Nephron progenitor cell (in vitro differentiated cells): ENCODE measurements at regions not wholly inside any gene's neighbourhood (a gene's known extent, or its start where the extent isn't known, plus 50 kb on each side); places are given as distances from the start of the nearest gene placed in this dataset.

Source experiments
- DNase-seq: peaks from one replicate; pipeline ENCODE4 v3.0.0; 2021
- H3K27ac Mint-ChIP-seq: 2 replicates; pipeline ENCODE4 v1.8.0; 2021; ENCODE audit warnings: mild to moderate bottlenecking, moderate library complexity, mixed read lengths
- H3K27me3 Mint-ChIP-seq: 2 replicates; pipeline ENCODE4 v1.8.0; 2021; ENCODE audit warnings: mild to moderate bottlenecking, low read depth, mixed read lengths; ENCODE audit not compliant: poor library complexity
- H3K36me3 Mint-ChIP-seq: 2 replicates; pipeline ENCODE4 v1.8.0; 2021; ENCODE audit warnings: low read depth, mixed read lengths
- H3K4me1 Mint-ChIP-seq: 2 replicates; pipeline ENCODE4 v1.8.0; 2021; ENCODE audit warnings: mixed read lengths
- H3K4me3 Mint-ChIP-seq: 2 replicates; pipeline ENCODE4 v1.8.0; 2021; ENCODE audit warnings: mild to moderate bottlenecking, moderate library complexity, mixed read lengths
- H3K9me3 Mint-ChIP-seq: 2 replicates; pipeline ENCODE4 v1.8.0; 2021; ENCODE audit warnings: mild to moderate bottlenecking, moderate library complexity, mixed read lengths
- TF ChIP-seq, protein P1 (sequence below): fragments of 200-600 bp; sonication (generic); IDR thresholded peaks from 2 replicates; pipeline ENCODE4 v1.5.0; 2021; ENCODE audit warnings: antibody characterized with exemption

GRCh38 chr17:68792042-68792685, 163.0 kb downstream of the ABCA8 start:
- H3K27me3 Mint-ChIP-seq: peaks cover 6% of the 10 kb centered on the region
- H3K27ac Mint-ChIP-seq: no peak overlapping the region
- TF ChIP-seq, protein P1, sequence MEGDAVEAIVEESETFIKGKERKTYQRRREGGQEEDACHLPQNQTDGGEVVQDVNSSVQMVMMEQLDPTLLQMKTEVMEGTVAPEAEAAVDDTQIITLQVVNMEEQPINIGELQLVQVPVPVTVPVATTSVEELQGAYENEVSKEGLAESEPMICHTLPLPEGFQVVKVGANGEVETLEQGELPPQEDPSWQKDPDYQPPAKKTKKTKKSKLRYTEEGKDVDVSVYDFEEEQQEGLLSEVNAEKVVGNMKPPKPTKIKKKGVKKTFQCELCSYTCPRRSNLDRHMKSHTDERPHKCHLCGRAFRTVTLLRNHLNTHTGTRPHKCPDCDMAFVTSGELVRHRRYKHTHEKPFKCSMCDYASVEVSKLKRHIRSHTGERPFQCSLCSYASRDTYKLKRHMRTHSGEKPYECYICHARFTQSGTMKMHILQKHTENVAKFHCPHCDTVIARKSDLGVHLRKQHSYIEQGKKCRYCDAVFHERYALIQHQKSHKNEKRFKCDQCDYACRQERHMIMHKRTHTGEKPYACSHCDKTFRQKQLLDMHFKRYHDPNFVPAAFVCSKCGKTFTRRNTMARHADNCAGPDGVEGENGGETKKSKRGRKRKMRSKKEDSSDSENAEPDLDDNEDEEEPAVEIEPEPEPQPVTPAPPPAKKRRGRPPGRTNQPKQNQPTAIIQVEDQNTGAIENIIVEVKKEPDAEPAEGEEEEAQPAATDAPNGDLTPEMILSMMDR: no peak
- no peak for DNase-seq
- H3K9me3 Mint-ChIP-seq: peaks cover 35% of the 10 kb centered on the region
- H3K4me3 Mint-ChIP-seq: no peak overlapping the region
- H3K36me3 Mint-ChIP-seq: no peaks in the 10 kb centered on the region
- peaks cover 31% of the 10 kb centered on the region for H3K4me1 Mint-ChIP-seq

DNA sequence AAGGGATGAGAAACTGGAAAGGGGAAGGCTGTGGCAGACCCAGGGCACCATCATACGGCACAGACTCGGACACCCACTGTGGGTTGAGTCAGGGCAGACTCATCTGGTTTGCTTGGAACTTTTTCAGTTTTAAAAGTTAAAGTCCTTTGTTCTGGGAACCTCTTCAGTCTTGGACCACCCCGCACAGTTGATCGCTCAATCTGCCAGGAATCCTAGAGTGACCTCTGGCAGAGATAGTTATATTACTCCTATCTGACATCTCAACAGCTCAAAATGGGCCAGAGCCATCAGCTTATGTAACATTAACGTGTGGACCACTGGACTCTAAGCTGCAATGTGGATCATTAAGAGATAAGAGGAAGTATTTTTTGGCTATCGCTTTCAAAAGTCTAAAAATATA, 164.3 kb downstream of the ABCA8 start:
- Mint-ChIP-seq H3K9me3 (peaks cover 28% of the 10 kb centered on the region), H3K36me3 (no peaks in the 10 kb centered on the region), H3K27ac (no peak overlapping the region), H3K27me3 (peaks cover 10% of the 10 kb centered on the region), H3K4me3 (no peak overlapping the region), H3K4me1 (peaks cover 38% of the 10 kb centered on the region)
- TF ChIP-seq, protein P1: no peak
- DNase-seq: no peak

DNA sequence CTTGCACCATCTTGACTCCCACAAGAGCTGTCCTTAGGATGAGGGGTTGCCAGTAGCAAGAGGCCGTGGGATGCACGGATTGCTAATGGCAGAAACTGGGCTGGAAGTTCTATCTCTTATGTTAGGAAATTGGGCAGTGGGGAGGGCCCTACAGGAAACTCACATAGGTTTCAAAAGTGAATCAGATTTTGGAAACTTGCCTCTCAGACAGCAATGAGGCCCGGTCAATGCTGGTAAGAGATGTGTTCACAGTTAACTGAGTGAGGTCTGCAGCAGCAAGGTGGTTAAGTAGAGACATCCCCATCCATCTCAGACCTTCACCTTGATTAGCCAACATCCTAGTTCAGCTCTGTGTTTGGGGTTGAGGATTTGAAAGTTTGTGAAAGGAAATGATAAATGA, 164.7 kb downstream of the ABCA8 start:
- H3K27ac Mint-ChIP-seq: no peak overlapping the region
- peaks cover 11% of the 10 kb centered on the region for H3K27me3 Mint-ChIP-seq
- TF ChIP-seq, protein P1: no peak
- H3K4me3 Mint-ChIP-seq: no peak overlapping the region
- no peak for DNase-seq
- H3K4me1 Mint-ChIP-seq: peaks cover 38% of the 10 kb centered on the region
- H3K9me3 Mint-ChIP-seq: peaks cover 27% of the 10 kb centered on the region
- H3K36me3 Mint-ChIP-seq: no peaks in the 10 kb centered on the region

DNA sequence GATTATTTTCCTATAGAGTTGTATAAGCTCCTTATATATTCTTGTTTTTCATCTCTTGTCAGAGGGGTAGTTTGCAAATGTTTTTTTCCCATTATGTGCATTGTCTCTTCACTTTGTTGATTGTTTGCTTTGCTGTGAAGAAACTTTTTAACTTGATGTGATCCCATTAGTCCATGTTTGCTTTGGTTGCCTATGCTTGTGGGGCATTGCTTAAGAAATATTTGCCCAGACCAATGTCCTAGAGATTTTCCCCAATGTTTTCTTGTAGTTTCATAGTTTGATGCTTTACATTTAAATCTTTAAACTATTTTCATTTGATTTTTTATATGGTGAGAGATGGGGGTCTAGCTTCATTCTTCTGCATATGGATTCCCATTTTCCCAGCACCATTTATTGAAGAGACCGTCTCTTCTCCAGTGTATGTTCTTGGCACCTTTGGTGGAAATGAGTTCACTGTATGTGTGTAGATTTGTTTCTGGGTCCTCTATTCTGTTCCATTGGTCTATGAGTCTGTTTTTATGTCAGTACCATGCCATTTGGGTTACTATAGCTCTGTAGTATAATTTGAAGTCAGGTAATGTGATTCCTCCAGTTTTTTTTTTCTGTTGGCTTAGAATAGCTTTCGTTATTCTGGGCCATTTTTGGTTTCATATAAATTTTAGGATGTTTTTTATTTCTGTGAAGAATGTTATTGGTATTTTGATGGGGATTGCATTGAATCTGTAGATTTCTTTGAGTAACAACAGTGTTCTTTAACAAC, 165.8 kb downstream of the ABCA8 start:
- H3K27me3 Mint-ChIP-seq: peaks cover 11% of the 10 kb centered on the region
- DNase-seq: no peak
- peaks cover 27% of the 10 kb centered on the region for H3K9me3 Mint-ChIP-seq
- no peaks in the 10 kb centered on the region for H3K36me3 Mint-ChIP-seq
- no peak overlapping the region for H3K4me3 Mint-ChIP-seq
- TF ChIP-seq, protein P1: no peak
- H3K4me1 Mint-ChIP-seq: peaks cover 32% of the 10 kb centered on the region
- no peak overlapping the region for H3K27ac Mint-ChIP-seq

GRCh38 chr17:68785565-68786486, 169.4 kb downstream of the ABCA8 start:
- H3K27me3 Mint-ChIP-seq: peaks cover 11% of the 10 kb centered on the region
- no peaks in the 10 kb centered on the region for H3K36me3 Mint-ChIP-seq
- no peak for DNase-seq
- TF ChIP-seq, protein P1: no peak
- H3K9me3 Mint-ChIP-seq: peaks cover 42% of the 10 kb centered on the region
- no peak overlapping the region for H3K27ac Mint-ChIP-seq
- H3K4me1 Mint-ChIP-seq: peaks cover 9% of the 10 kb centered on the region
- no peak overlapping the region for H3K4me3 Mint-ChIP-seq
